HCT116 (cell line): ENCODE measurements at regions not wholly inside any gene's neighbourhood (a gene's known extent, or its start where the extent isn't known, plus 50 kb on each side); places are given as distances from the start of the nearest gene placed in this dataset.

Experiments
- ATAC-seq: fragments of 200-7000 bp; cut with Tn5 transposase; 2 replicates; pipeline ENCODE4 v1.9.1; 2020; ENCODE audit warnings: mild to moderate bottlenecking, moderate library complexity
- BruUV-seq: library from RNA; stranded (reverse); fragments of 400-500 nt; replicated peaks from 2 replicates; lab custom pipeline; 2021; lab: Mats Ljungman, UMichigan
- CTCF ChIA-PET: fragments of 300-600 bp; sonication (Branson Sonifier 250); formaldehyde crosslinking; loops from one replicate; lab custom pipeline; 2021; ENCODE audit warnings: antibody characterized with exemption; lab: Charles Lee
- POLR2A ChIA-PET: fragments of 300-600, 350-600 bp; sonication (Branson Sonifier 250); formaldehyde crosslinking; loops from one replicate; lab custom pipeline; 2021; ENCODE audit warnings: antibody characterized with exemption; lab: Charles Lee
- RAD21 ChIA-PET, 2 experiments: fragments of 300-600 bp; sonication (Branson Sonifier 250); formaldehyde crosslinking; loops; one replicate each; lab custom pipeline; 2023; ENCODE audit warnings: low total read pairs in 2 of 2; ENCODE audit not compliant: uncharacterized antibody in 2 of 2, unreplicated experiment in 2 of 2, low non-redundant PET in 1 of 2; lab: Charles Lee
- DNase-seq: peaks from one replicate; pipeline ENCODE4 v3.0.0-alpha.2; 2010; ENCODE audit warnings: low read depth, low spot score
- H2AFZ ChIP-seq: fragments of 200-600 bp; shearing (Covaris generic), sonication (generic); 2 replicates; pipeline ENCODE4 v1.6.1; 2017; ENCODE audit warnings: low read depth, mixed run types, mixed read lengths, antibody characterized with exemption, low read length; ENCODE audit not compliant: poor library complexity, severe bottlenecking
- H3K27ac ChIP-seq: 2 replicates; pipeline ENCODE4 v1.5.1; 2012; ENCODE audit warnings: low read depth, low read length
- H3K27me3 ChIP-seq: fragments of 200-600 bp; sonication (generic); 2 replicates; pipeline ENCODE4 v1.6.1; 2016; ENCODE audit warnings: mixed run types, low read length, mixed read lengths; ENCODE audit not compliant: insufficient read depth
- H3K36me3 ChIP-seq, 2 experiments: fragments of 200-500 bp in 1 of 2; fragments of 200-600 bp in 1 of 2; sonication (Bioruptor generic) in 1 of 2; sonication (generic) in 1 of 2; 2 replicates each; pipeline versions ENCODE4 v1.5.1 to v1.6.1; 2014 to 2016; ENCODE audit warnings: low read length in 2 of 2, inconsistent platforms in 1 of 2, mixed read lengths in 1 of 2, mixed run types in 1 of 2; ENCODE audit not compliant: insufficient read depth in 2 of 2, control insufficient read depth in 1 of 2
- H3K4me1 ChIP-seq, 2 experiments: fragments of 200-600 bp in 1 of 2; sonication (generic) in 1 of 2; 2 replicates each; pipeline versions ENCODE4 v1.5.1 to v1.6.1; 2012 to 2017; ENCODE audit warnings: low read length in 2 of 2, inconsistent platforms in 1 of 2, mild to moderate bottlenecking in 1 of 2, mixed read lengths in 1 of 2, mixed run types in 1 of 2, moderate library complexity in 1 of 2; ENCODE audit not compliant: insufficient read depth in 2 of 2, control insufficient read depth in 1 of 2
- H3K4me2 ChIP-seq: fragments of 200-600 bp; sonication (generic); 2 replicates; pipeline ENCODE4 v1.6.1; 2017; ENCODE audit warnings: mixed run types, low read length, mixed read lengths
- H3K4me3 ChIP-seq, 2 experiments: fragments of 200-600 bp in 1 of 2; sonication (generic) in 1 of 2; replicated peaks in 1 of 2; 2 replicates each; pipeline ENCODE4 v1.5.1; 2011 to 2016; ENCODE audit warnings: low read length in 2 of 2, control low read depth in 1 of 2, low read depth in 1 of 2, mild to moderate bottlenecking in 1 of 2, mixed read lengths in 1 of 2, mixed run types in 1 of 2
- H3K79me2 ChIP-seq: fragments of 200-600 bp; sonication (generic); 2 replicates; pipeline ENCODE4 v1.6.1; 2017; ENCODE audit warnings: mild to moderate bottlenecking, mixed run types, low read length, moderate library complexity, mixed read lengths; ENCODE audit not compliant: insufficient read depth
- H3K9ac ChIP-seq: fragments of 200-600 bp; sonication (generic); 2 replicates; pipeline ENCODE4 v1.6.1; 2016; ENCODE audit warnings: low read length, mixed read lengths
- H3K9me2 ChIP-seq: fragments of 200-600 bp; sonication (generic), shearing (Covaris generic); 2 replicates; pipeline ENCODE4 v1.6.1; 2017; ENCODE audit warnings: mixed run types, mild to moderate bottlenecking, moderate library complexity; ENCODE audit not compliant: insufficient read depth
- H3K9me3 ChIP-seq, 2 experiments: fragments of 200-500 bp in 1 of 2; fragments of 200-600 bp in 1 of 2; sonication (Bioruptor generic) in 1 of 2; sonication (generic) in 1 of 2; 2 replicates each; pipeline ENCODE4 v1.6.1; 2014 to 2017; ENCODE audit warnings: low read length in 2 of 2, mixed read lengths in 2 of 2, inconsistent platforms in 1 of 2, low read depth in 1 of 2, mild to moderate bottlenecking in 1 of 2, mixed run types in 1 of 2, moderate library complexity in 1 of 2; ENCODE audit not compliant: control insufficient read depth in 1 of 2, insufficient read depth in 1 of 2
- H4K20me1 ChIP-seq: fragments of 200-600 bp; sonication (generic), shearing (Covaris generic); 2 replicates; pipeline ENCODE4 v1.6.1; 2017; ENCODE audit warnings: mixed run types, mild to moderate bottlenecking, moderate library complexity; ENCODE audit not compliant: insufficient read depth
- CBX3 ChIP-seq: IDR thresholded peaks from 2 replicates; pipeline ENCODE4 v1.6.1; 2012; ENCODE audit warnings: low read depth
- CEBPB ChIP-seq: IDR thresholded peaks from 2 replicates; pipeline ENCODE4 v1.6.1; 2012; ENCODE audit warnings: low read depth
- CTCF ChIP-seq, 3 experiments: fragments of 200-600 bp in 1 of 3; sonication (generic) in 1 of 3; IDR thresholded peaks in 2 of 3; conservative IDR thresholded peaks in 1 of 3; 2 replicates each; pipeline ENCODE4 v1.5.1; 2012 to 2017; ENCODE audit warnings: low read depth in 2 of 3, low read length in 2 of 3, antibody characterized with exemption in 1 of 3, borderline replicate concordance in 1 of 3, control low read depth in 1 of 3, mild to moderate bottlenecking in 1 of 3, mixed read lengths in 1 of 3, mixed run types in 1 of 3, moderate library complexity in 1 of 3; ENCODE audit not compliant: insufficient read depth in 1 of 3
- EGR1 ChIP-seq: IDR thresholded peaks from 2 replicates; pipeline ENCODE4 v1.6.1; 2012; ENCODE audit warnings: low read depth
- ELF1 ChIP-seq: IDR thresholded peaks from 2 replicates; pipeline ENCODE4 v1.6.1; 2012; ENCODE audit warnings: low read depth, borderline replicate concordance
- EZH2 ChIP-seq: fragments of 200-600 bp; sonication (generic); IDR thresholded peaks from 2 replicates; pipeline ENCODE4 v1.6.1; 2017; ENCODE audit warnings: antibody characterized with exemption, mixed run types
- EZH2phosphoT487 ChIP-seq: fragments of 200-600 bp; IDR thresholded peaks from 2 replicates; pipeline ENCODE4 v1.6.1; 2018; ENCODE audit warnings: antibody characterized with exemption, borderline replicate concordance
- POLR2A ChIP-seq: IDR thresholded peaks from 2 replicates; pipeline ENCODE4 v1.7.0; 2011; ENCODE audit warnings: borderline replicate concordance; ENCODE audit not compliant: insufficient read depth, insufficient read length; ENCODE audit errors: extremely low read depth
- POLR2AphosphoS5 ChIP-seq: IDR thresholded peaks from 2 replicates; pipeline ENCODE4 v1.6.1; 2011; ENCODE audit warnings: mild to moderate bottlenecking, low read depth, low read length, moderate library complexity
- RAD21 ChIP-seq: IDR thresholded peaks from 2 replicates; pipeline ENCODE4 v1.6.1; 2012; ENCODE audit warnings: low read depth, mild to moderate bottlenecking
- SIN3A ChIP-seq: IDR thresholded peaks from 2 replicates; pipeline ENCODE4 v1.6.1; 2012; ENCODE audit warnings: low read depth
- SP1 ChIP-seq: IDR thresholded peaks from 2 replicates; pipeline ENCODE4 v1.6.1; 2012; ENCODE audit warnings: low read depth
- SRF ChIP-seq: IDR thresholded peaks from 2 replicates; pipeline ENCODE4 v1.6.1; 2012; ENCODE audit warnings: low read depth
- TCF7L2 ChIP-seq: IDR thresholded peaks from 2 replicates; pipeline ENCODE4 v1.7.0; 2011; ENCODE audit warnings: borderline replicate concordance, inconsistent platforms; ENCODE audit not compliant: insufficient read depth, insufficient read length; ENCODE audit errors: extremely low read depth
- ZFX ChIP-seq: fragments of 450-650 bp; IDR thresholded peaks from 2 replicates; pipeline ENCODE4 v1.6.1; 2017
- intact Hi-C: fragments of 100-400 bp; cut with micrococcal nuclease; formaldehyde crosslinking; loops from 2 replicates; pipeline ENCODE4 v1.10.0; 2022
- TF ChIP-seq, protein P1 (sequence below): IDR thresholded peaks from 2 replicates; pipeline ENCODE4 v1.6.1; 2011; ENCODE audit warnings: mild to moderate bottlenecking, low read length, moderate library complexity; ENCODE audit not compliant: insufficient replicate concordance; ENCODE audit errors: extremely low read depth
- TF ChIP-seq, protein P2 (sequence below): IDR thresholded peaks from 2 replicates; pipeline ENCODE4 v1.6.1; 2012

- Histone ChIP-seq H3K4me2 (no peak overlapping the region), H3K36me3 (no peaks in the 10 kb centered on the region), H3K9ac (no peak overlapping the region), H3K79me2 (no peaks in the 10 kb centered on the region), H2AFZ (no peak overlapping the region), H3K9me3 (no peaks in the 10 kb centered on the region; a peak in 2 of 4 replicates), H3K4me1 (no peaks in the 10 kb centered on the region), H3K27ac (no peak overlapping the region), H3K4me3 (no peak overlapping the region), H4K20me1 (no peaks in the 10 kb centered on the region), H3K27me3 (no peaks in the 10 kb centered on the region), H3K9me2 (no peaks in the 10 kb centered on the region)
- no peak for TF ChIP-seq ELF1
- TF ChIP-seq POLR2AphosphoS5: no peak
- TF ChIP-seq RAD21: no peak
- TF ChIP-seq ZFX: no peak
- TF ChIP-seq, protein P1, sequence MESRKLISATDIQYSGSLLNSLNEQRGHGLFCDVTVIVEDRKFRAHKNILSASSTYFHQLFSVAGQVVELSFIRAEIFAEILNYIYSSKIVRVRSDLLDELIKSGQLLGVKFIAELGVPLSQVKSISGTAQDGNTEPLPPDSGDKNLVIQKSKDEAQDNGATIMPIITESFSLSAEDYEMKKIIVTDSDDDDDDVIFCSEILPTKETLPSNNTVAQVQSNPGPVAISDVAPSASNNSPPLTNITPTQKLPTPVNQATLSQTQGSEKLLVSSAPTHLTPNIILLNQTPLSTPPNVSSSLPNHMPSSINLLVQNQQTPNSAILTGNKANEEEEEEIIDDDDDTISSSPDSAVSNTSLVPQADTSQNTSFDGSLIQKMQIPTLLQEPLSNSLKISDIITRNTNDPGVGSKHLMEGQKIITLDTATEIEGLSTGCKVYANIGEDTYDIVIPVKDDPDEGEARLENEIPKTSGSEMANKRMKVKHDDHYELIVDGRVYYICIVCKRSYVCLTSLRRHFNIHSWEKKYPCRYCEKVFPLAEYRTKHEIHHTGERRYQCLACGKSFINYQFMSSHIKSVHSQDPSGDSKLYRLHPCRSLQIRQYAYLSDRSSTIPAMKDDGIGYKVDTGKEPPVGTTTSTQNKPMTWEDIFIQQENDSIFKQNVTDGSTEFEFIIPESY: no peak
- TF ChIP-seq POLR2A: no peak
- TF ChIP-seq EZH2: no peak
- TF ChIP-seq, protein P2, sequence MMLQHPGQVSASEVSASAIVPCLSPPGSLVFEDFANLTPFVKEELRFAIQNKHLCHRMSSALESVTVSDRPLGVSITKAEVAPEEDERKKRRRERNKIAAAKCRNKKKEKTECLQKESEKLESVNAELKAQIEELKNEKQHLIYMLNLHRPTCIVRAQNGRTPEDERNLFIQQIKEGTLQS: no peak
- no peak for TF ChIP-seq SRF
- TF ChIP-seq EGR1: no peak
- no peak for TF ChIP-seq EZH2phosphoT487
- TF ChIP-seq CBX3: no peak
- TF ChIP-seq SIN3A: no peak
- no peak for TF ChIP-seq SP1
- no peak for TF ChIP-seq CTCF (IDR thresholded peaks at IDR 0.05 in 2 of 3, conservative IDR thresholded peaks at IDR 0.05 in 1 of 3; ENCODE audit: borderline replicate concordance in 1 of 3, insufficient read depth in 1 of 3, low read depth in 2 of 3, low read length in 2 of 3)
- no peak for TF ChIP-seq TCF7L2
- no peak for TF ChIP-seq CEBPB
- ChIA-PET CTCF (no interaction called here), POLR2A (no interaction called here), RAD21 (no interaction called here)
- no peak for ATAC-seq
- no peak for DNase-seq
- BruUV-seq: no TSS peak
- intact Hi-C loops: no loop called here
Measured at GRCh38 chr1:73673971-73674370, 524.0 kb downstream of the LRRIQ3 start.
